Stimulated activated CD4-positive, alpha-beta T cell treated with anti-CD3 and anti-CD28 coated beads, TNF-alpha, amount 100 ng/mL, for 48 hours (primary cell): ENCODE measurements at regions not wholly inside any gene's neighbourhood (a gene's known extent, or its start where the extent isn't known, plus 50 kb on each side); places are given as distances from the start of the nearest gene placed in this dataset.

Experiments
- DNase-seq, 3 donors: peaks; one replicate each; pipeline ENCODE4 v3.0.0-alpha.2; 2020; ENCODE audit warnings: low read depth in 3 of 3

- DNase-seq = no peak
Observed at GRCh38 chr5:14986413-14986812, 114.8 kb upstream of the ANKH start.

GRCh38 chr5:14983666-14984441, 112.3 kb upstream of the ANKH start:
- DNase-seq = no peak

GRCh38 chr5:14980698-14981097, 109.1 kb upstream of the ANKH start:
- no peak for DNase-seq

GRCh38 chr5:14977058-14977685, 105.6 kb upstream of the ANKH start:
- DNase-seq = no peak

GRCh38 chr5:14976486-14976885, 104.9 kb upstream of the ANKH start:
- no peak for DNase-seq

GRCh38 chr5:14971873-14972272, 100.3 kb upstream of the ANKH start:
- DNase-seq = no peak

- no peak for DNase-seq
Observed at GRCh38 chr5:14968796-14969195, 97.2 kb upstream of the ANKH start.

GRCh38 chr5:14967166-14967565, 95.6 kb upstream of the ANKH start:
- no peak for DNase-seq

- DNase-seq = no peak
Observed at GRCh38 chr5:14965815-14966214, 94.2 kb upstream of the ANKH start.

- DNase-seq = no peak
Observed at GRCh38 chr5:14962604-14963003, 91.0 kb upstream of the ANKH start.

GRCh38 chr5:14960120-14960462, 88.5 kb upstream of the ANKH start:
- DNase-seq = no peak

GRCh38 chr5:14959399-14960119, 88.0 kb upstream of the ANKH start:
- no peak for DNase-seq

- DNase-seq = no peak
Observed at GRCh38 chr5:14958188-14958587, 86.6 kb upstream of the ANKH start.

GRCh38 chr5:14956423-14957046, 85.0 kb upstream of the ANKH start:
- DNase-seq = no peak

- no peak for DNase-seq
Observed at GRCh38 chr5:14954616-14955343, 83.2 kb upstream of the ANKH start.

- DNase-seq = no peak
Observed at GRCh38 chr5:14954216-14954615, 82.6 kb upstream of the ANKH start.

GRCh38 chr5:14953075-14953607, 81.6 kb upstream of the ANKH start:
- DNase-seq = no peak

GRCh38 chr5:14948383-14948782, 76.8 kb upstream of the ANKH start:
- no peak for DNase-seq

GRCh38 chr5:14946815-14947620, 75.4 kb upstream of the ANKH start:
- DNase-seq = peak in 1 of 3 donors; percentile 15

GRCh38 chr5:14945450-14945849, 73.9 kb upstream of the ANKH start:
- DNase-seq = no peak

- no peak for DNase-seq
Observed at GRCh38 chr5:14944996-14945395, 73.4 kb upstream of the ANKH start.
